Bronchial epithelial cell (primary cell): ENCODE measurements at regions not wholly inside any gene's neighbourhood (a gene's known extent, or its start where the extent isn't known, plus 50 kb on each side); places are given as distances from the start of the nearest gene placed in this dataset.
A peak's percentile ranks its signal among the peaks of the same experiment; 100 is the strongest.

ENCODE experiments used
- DNase-seq: peaks from one replicate; pipeline ENCODE4 v3.0.0-alpha.2; 2010; ENCODE audit warnings: low read depth
- FAIRE-seq: peaks from 2 replicates; lab custom pipeline; 2011; peaks lifted over from hg19 to GRCh38; lab: Jason Lieb, UNC
- H3K27me3 ChIP-seq: 2 replicates; pipeline ENCODE4 v1.5.1; 2011; ENCODE audit warnings: low read length; ENCODE audit not compliant: control insufficient read depth, insufficient read depth
- H3K36me3 ChIP-seq: 2 replicates; pipeline ENCODE4 v1.5.1; 2011; ENCODE audit warnings: low read length; ENCODE audit not compliant: control insufficient read depth, insufficient read depth
- H3K4me3 ChIP-seq: 2 replicates; pipeline ENCODE4 v1.5.1; 2011; ENCODE audit warnings: mild to moderate bottlenecking, low read depth, low read length, control low read depth
- TF ChIP-seq, protein P1 (sequence below): IDR thresholded peaks from 2 replicates; pipeline ENCODE4 v1.5.1; 2011; ENCODE audit warnings: mild to moderate bottlenecking, moderate library complexity, low read length, control low read depth, inconsistent platforms; ENCODE audit not compliant: insufficient read depth, severe bottlenecking

DNA sequence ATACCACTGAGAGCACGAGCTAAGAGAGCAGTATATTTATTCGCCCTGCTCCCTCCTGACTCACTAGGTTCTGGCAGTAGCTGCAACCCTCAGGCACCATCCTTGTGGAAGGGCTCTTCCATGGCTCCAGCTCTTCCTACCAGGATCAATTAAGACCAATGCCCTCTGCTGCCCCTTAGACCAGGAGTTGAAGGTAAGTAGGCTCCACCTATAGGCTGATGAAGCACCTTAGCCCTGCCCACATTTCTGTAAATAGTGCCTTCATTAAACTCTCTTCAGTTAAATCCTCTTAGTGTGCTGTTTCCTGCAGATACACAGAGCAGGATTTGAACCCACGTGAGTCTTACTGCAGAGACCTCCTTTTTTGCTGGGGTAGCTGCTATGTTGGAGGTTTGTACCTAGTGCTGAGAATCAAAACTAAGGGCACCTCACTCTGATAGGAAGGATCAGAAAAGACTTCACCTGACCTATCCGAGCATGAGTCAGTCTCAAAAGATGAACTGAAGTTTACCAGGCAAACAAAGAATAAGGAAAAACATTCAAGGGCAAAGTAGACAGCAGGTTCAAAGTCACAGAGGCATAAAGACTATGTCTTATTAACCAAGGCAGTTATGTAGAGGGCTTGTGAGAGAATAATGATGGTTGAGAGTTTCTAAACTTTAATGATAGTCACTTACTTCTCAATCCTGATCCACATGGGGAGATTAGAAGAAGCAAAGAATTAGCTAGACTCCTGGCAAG is 56.9 kb upstream of the BEND6 start:
- H3K4me3 ChIP-seq, result no peak overlapping the region
- H3K36me3 ChIP-seq, result no peaks in the 10 kb centered on the region
- H3K27me3 ChIP-seq, result no peaks in the 10 kb centered on the region
- TF ChIP-seq, protein P1, sequence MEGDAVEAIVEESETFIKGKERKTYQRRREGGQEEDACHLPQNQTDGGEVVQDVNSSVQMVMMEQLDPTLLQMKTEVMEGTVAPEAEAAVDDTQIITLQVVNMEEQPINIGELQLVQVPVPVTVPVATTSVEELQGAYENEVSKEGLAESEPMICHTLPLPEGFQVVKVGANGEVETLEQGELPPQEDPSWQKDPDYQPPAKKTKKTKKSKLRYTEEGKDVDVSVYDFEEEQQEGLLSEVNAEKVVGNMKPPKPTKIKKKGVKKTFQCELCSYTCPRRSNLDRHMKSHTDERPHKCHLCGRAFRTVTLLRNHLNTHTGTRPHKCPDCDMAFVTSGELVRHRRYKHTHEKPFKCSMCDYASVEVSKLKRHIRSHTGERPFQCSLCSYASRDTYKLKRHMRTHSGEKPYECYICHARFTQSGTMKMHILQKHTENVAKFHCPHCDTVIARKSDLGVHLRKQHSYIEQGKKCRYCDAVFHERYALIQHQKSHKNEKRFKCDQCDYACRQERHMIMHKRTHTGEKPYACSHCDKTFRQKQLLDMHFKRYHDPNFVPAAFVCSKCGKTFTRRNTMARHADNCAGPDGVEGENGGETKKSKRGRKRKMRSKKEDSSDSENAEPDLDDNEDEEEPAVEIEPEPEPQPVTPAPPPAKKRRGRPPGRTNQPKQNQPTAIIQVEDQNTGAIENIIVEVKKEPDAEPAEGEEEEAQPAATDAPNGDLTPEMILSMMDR, result no peak
- FAIRE-seq (no peak), DNase-seq (no peak)

DNA sequence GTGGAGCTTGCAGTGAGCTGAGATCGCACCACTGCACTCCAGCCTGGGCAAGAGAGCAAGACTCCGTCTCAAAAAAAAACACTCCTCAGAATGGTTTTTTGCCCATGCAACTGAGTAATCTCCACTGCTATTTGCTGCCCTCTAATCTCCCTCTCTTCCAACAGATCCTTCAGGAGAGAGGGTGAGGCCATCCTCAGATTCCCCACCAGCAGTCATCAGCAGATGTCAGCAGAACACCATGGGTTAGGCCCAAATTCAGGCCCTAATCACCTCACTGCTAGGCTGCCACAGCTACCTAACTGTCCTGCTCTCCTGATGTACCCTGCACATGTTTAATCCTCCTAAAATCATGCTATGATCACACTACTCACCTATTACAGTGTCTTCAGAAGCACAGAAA is 63.2 kb upstream of the BEND6 start:
- H3K27me3 ChIP-seq, result no peaks in the 10 kb centered on the region
- DNase-seq (no peak), FAIRE-seq (no peak)
- TF ChIP-seq, protein P1, result no peak
- no peak overlapping the region for H3K4me3 ChIP-seq
- H3K36me3 ChIP-seq, result no peaks in the 10 kb centered on the region

DNA sequence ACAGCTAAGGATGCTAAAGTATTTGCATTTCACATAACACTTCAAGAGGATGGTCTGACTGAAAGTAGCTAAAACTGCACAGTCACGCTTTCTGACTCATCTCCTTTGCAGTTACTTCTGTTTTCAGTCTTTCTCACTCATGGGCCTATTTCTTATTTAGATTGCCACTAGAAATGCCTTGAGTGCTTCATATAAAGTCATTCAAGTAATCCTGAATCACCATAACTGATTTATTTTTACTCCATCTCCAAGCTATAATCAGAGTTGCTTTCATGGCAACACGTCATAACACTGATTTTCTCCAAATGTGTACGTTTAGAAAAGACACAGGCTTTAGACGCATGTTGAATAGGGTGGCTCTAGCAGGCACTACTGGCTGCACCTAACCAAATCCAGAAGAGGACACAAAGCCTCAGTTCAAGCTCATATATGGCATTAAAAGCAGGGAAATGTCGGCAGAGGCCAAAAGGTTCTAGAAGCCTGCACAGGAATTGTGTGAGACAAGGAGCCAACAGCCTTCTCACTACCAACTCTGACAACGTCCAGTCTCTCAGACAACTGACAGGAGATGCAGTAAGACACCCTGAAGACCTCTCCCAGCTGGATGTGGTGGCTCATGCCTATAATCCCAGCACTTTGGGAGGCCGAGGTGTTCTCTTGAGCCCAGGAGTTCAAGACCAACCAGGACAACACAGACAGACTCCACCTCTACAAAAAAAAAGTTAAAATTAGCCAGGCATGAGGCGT is 64.1 kb upstream of the BEND6 start:
- FAIRE-seq, result no peak
- H3K27me3 ChIP-seq, result no peaks in the 10 kb centered on the region
- TF ChIP-seq, protein P1, result no peak
- DNase-seq, result peak; percentile 78
- no peaks in the 10 kb centered on the region for H3K36me3 ChIP-seq
- H3K4me3 ChIP-seq, result no peak overlapping the region

DNA sequence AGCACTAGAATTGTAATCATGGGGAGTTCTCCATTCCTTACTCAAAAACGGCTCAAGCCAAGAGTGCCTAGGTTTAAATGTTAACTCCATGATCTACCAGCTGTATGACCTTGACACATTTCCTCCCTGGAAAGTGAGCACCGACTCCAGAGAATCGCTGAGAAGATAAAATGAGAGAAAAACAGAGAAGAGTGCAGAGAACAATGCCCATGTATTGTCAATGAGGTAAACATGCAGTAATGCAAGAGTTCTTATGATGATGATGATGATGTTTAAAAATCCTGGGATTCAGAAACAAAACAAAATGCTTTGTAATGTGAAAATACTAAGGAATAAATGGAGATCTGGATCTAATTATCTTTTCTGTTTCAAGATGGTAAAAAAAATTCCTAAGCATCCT is 64.8 kb upstream of the BEND6 start:
- no peaks in the 10 kb centered on the region for H3K36me3 ChIP-seq
- no peak overlapping the region for H3K4me3 ChIP-seq
- no peaks in the 10 kb centered on the region for H3K27me3 ChIP-seq
- FAIRE-seq (no peak), DNase-seq (no peak)
- TF ChIP-seq, protein P1, result no peak

DNA sequence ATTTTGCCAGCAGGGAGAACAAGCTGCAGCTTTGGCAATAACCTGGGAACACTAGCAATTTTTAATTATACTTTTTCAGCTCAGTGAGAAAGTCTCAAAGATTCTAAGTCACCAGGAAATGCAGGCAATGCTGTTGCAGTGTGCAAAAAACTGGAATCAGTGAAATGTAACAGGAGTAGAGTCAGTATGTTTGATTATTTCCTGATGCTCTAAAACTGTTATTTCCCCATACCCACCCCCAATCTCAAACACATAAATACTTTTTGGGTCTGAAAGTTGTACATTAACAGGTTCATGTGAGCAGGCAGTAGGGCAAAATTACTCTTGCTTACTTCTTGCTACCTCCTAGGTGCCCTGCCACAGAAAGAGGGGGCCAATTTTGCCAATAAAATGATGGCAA is 65.4 kb upstream of the BEND6 start:
- Histone ChIP-seq H3K27me3 (no peaks in the 10 kb centered on the region), H3K36me3 (no peaks in the 10 kb centered on the region), H3K4me3 (no peak overlapping the region)
- TF ChIP-seq, protein P1, result no peak
- FAIRE-seq (no peak), DNase-seq (no peak)
